NCI-H128 (cell line): ENCODE measurements at regions not wholly inside any gene's neighbourhood (a gene's known extent, or its start where the extent isn't known, plus 50 kb on each side); places are given as distances from the start of the nearest gene placed in this dataset.
"Not testable (repeated sequence)": the region's sequence is repeated elsewhere in the genome, so short reads cannot be mapped to it uniquely, and the experiment has no call there.

Experiments used
- DNase-seq: peaks from one replicate; lab custom pipeline; 2025; ENCODE audit not compliant: unreplicated experiment; lab: John Stamatoyannopoulos, UW

DNA sequence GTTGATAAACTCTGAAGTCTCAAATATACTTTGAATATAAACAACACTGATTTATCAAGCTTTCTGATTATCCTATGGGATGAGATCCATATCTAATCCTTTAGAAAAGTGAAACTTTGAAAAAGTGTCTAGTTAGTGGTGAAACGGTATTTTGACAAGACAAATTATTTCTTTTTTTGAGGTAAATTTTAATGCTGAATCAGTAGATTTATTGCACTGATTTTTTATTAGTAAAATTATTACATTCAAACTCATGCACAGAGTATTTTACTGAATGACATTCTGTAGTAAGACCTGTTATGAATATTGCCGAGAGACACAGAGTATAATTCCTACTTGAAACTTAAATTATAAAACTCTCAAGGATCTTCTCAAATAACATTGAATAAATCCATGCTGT lies 679.1 kb upstream of the SPRY2 start:
- DNase-seq, result no peak

DNA sequence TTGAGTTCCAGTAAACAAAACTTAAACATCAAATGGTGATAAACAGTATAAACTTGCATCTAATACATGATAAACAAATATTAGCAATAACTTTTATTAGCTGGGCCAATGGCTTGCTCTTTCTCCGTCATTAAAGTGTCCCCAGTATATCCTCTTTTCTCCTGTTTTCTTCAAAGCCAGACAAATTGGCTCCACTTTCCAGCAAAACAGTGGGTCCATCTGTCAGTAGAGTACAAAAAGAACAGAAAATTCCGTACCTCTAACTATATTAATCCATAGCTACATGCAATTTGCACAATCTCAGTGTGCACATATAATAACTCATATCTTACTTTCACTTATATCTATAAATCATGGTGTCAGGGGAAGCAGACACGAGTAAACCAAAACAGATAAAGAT lies 678.0 kb upstream of the SPRY2 start:
- no peak for DNase-seq

DNA sequence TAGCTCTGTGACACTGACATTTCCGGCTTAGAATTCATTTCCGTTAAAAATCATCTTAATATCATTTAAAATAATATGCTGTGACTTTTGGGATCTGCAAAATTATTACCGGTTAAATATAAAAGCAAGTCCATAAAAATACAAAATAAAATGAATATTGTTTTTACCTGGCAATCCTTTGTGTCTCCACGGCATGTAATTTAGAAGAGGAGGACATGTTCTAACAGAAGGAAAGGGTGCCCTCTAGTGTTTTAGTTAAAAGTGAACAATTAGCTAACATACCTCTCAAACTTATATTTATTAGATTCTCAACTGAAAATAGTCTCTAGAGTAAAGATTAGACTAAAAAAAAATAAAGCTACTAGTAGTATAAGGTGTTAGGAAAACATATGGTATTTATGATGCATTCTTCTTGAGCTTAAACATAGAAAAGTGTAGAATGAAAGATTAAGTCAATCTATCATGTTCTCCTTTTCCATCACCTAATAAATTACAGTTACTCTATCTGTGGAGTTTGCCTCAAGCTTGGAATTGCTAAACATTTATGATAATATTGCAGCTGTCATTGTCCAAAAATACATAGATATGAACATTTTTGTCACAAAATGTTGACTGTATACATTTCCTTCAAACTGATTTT lies 676.7 kb upstream of the SPRY2 start:
- peak; percentile 2 for DNase-seq

DNA sequence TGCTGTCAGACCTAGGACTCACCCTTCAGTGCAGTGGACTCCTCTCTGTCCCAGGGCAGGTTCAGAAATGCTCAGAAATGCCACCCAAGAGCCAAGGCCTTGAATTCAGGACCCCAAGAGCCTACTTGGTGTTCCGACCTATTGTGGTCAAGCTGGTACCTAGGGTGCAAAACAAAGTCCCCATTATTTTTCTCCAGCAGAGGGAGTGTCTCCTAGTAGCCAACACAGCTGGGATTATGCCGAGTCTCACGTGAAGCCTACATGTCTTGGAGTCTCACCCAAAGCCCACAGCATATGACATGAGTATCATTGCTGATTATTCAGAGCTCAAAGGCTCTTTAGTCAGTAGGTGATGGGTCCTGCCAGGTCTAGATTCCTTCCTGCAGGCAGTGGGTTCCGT lies 671.1 kb upstream of the SPRY2 start:
- DNase-seq, result no peak

DNA sequence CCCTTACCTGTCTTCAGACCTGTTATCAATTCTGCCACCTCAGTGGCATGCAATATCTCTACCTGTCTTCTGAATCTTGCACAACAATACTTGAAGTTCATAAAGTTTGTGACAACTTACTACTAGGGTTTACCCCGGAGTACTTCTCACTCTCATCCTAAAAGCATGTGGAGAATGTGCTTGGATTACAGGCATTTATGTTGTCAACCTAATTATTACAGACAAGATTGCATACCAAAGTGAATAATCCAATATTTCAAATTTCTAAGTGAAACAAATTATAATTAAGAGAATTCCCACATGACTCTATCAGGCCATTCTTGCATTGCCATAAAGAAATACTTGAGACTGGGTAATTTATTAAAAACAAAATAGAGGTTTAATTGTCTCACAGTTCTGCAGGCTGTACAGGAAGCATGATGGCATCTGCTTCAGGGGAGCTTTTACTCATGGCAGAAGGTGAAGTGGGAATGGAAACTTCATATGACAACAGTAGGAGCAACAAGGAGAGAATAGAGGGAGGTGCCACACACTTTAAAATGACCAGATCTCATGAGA lies 661.0 kb upstream of the SPRY2 start:
- no peak for DNase-seq

DNA sequence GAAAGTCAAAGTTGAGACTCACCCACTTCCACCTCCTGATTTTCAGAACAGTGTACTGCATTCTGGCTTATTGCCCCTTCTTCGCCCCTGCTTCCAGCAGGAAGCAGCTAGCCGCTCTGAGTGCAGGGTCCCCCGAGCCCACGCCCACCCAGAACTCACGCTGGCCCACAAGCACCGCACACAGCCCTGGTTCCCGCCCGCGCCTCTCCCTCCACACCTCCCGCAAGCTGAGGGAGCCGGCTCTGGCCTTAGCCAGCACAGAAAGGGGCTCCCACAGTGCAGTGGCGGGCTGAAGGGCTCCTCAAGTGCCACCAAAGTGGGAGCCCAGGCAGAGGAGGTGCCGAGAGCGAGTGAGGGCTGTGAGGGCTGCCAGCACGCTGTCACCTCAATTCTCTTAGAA lies 657.7 kb upstream of the SPRY2 start:
- not testable (repeated sequence) for DNase-seq

DNA sequence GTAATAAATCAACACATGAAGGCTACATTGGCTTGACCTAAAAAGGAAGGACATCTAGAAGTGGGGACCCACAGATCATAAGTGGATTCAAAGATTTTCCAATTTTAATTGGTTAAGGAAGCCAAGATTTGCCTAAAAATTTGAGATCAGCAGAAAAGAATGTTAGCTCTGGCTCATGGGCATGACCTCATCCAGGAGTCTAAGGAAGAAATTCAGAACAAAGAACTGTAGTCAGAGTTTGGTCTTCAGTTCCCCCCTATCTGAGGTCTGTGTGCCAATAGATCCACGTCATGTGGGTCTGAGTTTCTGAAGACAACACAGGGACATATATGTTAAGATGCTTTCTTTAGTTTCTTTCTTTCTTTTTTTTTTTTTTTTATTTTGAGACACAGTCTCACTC lies 648.8 kb upstream of the SPRY2 start:
- DNase-seq, result no peak

DNA sequence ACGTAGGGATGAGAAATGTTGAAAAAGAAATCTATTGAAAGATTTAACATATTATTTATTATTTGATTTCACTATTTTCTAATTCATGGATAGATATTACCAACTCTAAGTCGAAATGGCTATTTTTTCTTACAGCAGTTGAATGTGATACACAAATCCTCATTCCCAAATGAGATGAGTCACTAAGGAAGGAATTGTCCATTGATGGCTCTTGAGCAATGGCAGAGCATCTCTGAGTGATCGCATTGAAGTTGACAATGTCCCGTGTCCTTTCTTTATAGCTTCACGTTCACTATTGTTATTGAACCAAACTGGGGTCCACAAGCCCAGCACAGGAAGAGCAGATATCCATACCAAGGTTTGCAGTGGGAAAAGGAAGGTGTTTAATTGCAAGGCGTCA lies 648.3 kb upstream of the SPRY2 start:
- DNase-seq, result no peak

DNA sequence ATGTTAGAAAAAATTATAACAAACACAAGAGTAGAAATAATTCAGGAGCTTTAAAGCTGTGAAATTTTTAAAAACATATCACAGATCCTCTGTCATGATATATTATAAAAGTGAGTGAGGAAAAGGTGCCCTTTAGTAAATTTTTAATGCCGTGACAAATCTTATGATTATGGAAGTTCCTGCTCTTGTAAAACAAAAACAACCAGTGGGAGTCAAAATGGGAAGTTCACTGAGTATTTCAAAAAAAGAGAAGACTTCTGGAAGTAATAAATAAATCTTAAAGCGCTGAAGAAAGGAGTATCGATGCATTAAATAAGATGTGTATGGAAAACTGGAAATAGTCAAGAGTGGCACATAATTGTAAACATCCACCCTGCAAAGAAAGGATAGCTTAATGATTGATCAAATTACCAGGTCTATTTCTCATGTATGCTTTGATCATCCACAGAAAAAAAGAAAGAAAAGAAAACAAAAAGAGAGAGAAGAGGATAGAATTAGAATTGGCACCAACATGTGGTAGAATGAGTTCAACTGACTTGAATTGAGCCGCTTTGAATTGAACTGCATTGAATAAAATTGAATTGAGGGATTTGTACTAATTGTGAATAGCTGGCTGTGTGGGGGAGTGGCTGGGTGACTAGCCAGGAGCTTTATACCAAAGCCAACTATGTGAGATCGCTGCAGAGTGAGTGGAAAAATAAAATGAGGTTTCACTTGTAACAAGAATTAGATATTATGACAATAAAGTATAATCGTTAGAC lies 647.6 kb upstream of the SPRY2 start:
- DNase-seq, result no peak

DNA sequence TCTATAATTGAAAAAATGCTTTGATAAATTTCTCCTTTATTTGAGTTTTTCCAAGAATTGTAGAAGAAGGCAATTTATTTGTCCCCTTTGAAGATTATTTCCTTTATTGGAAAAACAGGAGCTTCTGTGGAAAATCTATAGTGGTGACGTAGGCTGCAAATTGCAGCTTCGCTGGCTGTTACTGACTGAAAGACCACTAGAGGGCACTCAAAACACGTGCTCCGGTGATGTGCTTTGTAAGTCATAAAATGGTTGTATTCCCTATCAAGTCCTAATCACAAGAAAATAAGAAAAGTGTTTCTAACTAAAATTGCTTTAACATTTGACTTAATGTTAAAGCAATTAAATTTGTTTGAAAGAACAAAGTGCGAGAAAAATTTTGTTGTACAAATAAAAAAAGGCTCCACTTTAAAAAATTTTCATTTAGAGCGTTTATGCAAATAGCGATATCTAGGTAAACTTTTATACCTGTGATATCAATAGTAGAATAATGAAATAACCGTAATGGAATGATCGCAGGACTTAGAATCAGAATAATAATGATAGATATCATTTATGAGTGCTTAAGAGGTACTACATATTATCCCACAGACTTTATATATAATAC lies 638.2 kb upstream of the SPRY2 start:
- DNase-seq, result no peak

DNA sequence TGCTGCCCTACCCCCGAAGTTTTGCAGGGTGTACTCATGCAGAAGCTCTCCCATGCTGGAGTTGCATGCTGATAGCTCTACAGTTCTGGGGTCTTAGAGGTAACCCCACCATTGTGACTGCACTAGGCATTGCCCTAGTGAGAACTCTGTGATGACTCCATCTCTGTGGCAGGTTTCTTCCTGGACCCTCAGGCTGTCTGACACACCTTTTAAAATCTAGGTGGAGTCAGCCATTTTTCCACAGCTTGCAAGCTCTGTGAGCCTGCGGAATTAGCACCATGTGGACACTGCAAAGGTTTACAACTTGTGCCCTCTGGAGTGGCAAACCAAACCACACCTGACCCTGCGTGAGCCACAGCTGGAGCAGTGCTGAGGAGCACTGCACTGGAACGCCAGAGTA lies 636.2 kb upstream of the SPRY2 start:
- no peak for DNase-seq

DNA sequence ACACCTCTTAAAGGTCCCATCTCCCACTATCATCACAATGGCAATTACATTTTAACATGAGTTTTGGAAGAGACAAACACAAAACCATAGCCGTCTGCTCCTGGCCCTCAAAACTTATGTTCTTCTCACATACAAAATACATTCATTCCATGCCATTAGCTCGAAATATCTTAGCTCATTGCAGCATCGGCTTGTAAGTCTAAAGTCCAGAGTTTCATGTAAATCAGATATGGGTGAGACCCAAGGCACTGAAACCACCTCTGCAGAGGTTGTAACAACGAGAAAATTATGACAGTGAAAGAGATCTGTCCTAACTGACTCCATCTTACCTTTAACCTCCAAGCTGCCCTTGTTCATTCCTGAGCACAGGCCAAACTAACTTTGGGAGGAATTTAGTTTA lies 635.0 kb upstream of the SPRY2 start:
- DNase-seq, result no peak

DNA sequence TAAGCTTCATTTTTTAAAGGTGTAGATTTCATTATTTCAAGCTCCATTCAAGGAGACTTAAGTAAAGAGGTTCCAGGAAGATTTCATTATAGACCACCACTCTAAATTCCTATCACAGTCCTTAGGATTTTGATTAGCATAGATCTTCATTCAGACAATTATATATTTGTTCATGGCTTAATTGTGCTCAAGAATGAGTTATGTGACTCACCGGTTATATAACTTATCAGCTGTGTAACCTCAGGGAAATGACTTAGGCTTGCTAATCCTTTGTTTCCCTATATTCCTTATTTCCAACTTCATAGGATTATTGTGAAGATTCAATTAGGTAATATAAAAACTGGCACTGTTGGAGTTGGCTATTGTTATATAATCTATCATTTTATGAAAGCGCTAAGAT lies 632.8 kb upstream of the SPRY2 start:
- DNase-seq, result no peak

DNA sequence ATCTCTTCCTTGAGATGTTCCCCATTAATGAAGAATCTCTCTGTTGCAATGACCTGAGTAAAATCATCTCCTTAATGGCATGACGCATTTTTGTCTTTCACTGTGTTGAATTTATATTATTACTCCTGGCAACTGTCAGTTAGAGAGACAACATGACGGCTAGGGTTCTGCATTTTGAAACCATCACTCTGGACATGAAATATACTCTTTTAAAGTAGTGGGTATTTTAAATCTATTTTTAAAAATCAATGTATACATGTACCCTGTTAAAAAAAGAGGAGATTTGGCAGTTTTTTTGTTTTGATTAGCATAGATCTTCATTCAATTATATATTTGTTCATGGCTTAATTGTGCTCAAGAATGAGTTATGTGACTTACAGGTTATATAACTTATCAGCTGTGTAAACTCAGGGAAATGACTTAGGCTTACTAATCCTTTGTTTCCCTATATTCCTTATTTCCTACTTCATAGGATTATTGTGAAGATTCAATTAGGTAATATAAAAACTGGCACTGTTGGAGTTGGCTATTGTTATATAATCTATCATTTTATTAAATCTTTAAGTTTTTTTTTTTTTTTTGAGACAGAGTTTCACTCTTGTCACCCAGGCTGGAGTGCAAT lies 632.0 kb upstream of the SPRY2 start:
- DNase-seq, result no peak

DNA sequence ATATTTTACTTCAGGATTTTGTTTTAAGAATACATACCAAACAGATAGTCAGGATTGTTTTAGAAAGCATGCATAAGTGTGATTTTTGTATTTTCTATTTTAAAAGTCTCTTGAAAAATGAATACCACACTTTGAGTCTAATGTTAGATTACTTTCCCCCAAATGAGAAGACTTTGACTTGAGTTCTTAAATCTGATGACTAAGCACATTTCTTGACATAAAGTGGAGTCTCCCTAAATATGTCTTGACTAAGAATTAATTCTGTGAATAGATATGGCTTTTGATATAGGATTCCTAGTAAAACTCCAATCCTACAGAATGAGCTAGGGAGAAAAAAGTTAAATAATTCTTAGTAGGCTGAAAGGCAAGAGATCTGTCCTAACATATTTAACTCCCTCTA lies 624.2 kb upstream of the SPRY2 start:
- DNase-seq, result no peak

DNA sequence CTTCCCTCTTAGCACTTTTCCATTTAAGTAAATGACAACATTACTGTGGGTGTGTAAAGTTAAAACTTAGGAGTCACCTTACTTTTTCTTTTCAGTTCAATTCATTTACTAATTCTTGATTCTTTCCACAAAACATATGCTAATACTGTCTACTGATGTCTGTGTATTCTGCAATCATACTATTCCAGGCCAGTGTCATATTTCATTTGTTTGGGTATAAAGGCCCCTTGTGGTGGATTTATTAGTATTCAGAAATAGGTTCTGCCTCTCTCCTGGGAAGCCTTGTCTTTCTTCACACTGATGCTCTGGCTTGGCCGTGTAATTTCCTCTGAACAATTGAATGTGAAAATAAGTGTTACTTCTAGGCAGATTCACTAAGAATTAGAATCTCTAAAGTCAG lies 621.9 kb upstream of the SPRY2 start:
- no peak for DNase-seq

DNA sequence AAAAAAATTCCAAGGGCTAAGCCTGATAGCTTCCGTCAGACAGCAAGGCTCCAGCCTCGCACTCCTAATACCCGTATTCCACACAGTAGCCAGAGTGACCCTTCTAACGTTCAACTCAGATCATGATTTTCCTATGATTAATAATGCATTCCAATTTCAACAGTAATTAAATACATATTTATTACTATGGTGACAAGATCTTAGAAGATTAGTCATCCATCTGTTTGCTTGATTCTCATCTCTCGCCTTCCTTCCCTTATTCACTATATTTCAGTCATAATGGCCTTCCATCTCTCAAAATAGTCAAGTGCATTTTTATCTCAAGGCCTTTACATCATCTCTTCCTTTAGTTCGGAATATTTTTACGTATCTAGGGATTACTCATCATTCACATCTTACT lies 621.2 kb upstream of the SPRY2 start:
- no peak for DNase-seq

DNA sequence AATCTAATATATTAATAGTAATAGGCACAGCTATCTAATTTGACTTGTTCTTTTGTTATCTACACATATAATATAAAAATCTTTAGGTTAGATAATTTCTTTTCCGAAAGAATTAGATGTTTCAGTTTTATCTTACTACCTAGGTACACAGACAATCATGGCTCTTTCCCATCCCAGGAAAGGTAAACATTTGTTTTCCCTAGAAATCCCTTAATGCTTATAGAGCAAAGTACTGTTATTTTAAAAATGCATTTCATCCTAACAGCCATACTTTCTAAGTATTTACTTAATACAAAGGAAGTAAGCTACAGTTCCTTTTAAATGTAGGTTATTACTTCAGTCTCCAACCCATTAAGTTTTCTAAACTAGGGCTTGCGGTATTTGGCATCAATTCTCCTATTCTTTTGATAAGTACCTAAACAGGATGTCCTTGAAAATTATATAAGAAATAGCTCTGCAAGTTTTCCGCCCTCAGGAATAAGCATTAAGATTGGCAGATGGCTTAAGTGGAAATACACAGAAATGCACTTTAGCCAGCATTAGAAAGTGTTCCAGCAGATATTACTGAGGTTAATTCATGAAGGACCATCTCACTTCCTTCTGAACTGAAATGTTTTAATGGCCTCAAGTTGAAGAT lies 616.2 kb upstream of the SPRY2 start:
- no peak for DNase-seq

DNA sequence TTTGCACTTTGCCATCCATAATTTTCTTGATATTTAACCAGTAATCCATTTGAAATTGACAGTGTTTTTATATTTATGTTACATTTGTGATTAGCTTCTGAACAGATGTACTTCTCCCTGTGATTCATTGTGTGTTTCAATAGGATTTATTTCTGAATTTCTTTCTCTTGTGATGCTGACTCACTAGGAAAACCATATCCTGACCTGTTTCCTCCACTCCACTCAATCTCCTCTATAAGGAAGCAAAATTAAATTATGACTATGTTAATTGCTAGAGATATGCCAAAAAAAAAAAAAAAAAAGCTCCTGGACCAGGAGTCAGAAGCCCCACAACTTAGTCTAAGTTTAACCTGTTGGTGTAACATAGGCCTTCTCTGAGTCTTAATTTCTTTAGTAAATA lies 614.6 kb upstream of the SPRY2 start:
- DNase-seq, result no peak

DNA sequence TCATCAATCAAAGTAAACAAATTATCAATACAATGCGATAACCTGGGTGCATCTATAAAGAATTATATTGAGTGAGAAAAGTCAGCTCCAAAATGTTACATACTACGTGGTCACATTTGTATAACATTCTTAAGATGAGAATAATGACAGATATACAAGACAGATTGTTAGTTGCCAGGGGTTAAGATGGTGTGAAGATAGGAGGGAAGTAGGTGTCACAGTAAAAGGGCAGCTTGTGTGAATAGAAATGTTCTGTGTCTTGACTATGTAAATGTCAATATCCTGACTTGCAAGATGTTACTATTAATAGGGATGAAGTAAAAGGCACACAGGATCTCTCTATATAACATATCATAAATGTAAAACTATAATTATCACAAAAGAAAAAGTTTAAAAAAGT lies 611.2 kb upstream of the SPRY2 start:
- DNase-seq, result no peak

DNA sequence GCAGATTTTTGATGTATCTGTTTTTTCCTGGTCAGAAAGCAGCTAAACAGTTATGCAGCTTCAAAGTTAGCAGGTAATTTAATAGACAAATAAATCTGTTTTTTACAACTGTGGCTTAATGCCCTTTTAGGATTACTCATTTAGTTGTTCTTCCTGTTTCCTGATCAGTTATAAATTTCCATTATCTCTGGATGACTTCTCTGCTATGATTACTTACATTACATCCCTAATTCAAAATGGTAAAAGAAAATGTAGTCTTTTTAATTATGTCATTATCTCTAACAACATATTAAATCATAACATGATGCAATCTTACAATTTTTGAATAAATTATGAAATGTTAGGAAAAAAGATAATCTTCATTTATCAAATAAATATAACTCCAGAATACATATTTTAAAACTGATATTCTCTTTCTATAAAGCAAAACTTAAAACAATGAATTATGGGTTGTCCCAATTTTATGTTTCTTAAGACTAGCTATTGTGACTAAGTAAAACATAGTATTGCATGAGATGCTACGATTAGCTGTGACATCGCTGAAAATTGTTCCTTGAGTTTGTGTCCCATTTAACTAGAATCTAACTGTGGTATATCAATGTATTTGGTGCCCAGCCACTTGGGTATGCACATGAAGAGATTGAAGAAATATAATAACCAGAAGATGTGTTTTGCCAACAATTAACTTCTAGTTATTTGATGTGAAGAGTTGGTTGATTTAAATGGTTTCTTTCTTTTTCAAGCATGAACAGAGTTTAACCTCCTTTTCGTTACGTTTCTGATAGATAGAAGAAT lies 605.3 kb upstream of the SPRY2 start:
- DNase-seq, result no peak
